HCT116 (cell line): ENCODE measurements at regions not wholly inside any gene's neighbourhood (a gene's known extent, or its start where the extent isn't known, plus 50 kb on each side); places are given as distances from the start of the nearest gene placed in this dataset.

Source experiments
- ATAC-seq: fragments of 200-7000 bp; cut with Tn5 transposase; 2 replicates; pipeline ENCODE4 v1.9.1; 2020; ENCODE audit warnings: mild to moderate bottlenecking, moderate library complexity
- BruUV-seq: library from RNA; stranded (reverse); fragments of 400-500 nt; replicated peaks from 2 replicates; lab custom pipeline; 2021; lab: Mats Ljungman, UMichigan
- CTCF ChIA-PET: fragments of 300-600 bp; sonication (Branson Sonifier 250); formaldehyde crosslinking; loops from one replicate; lab custom pipeline; 2021; ENCODE audit warnings: antibody characterized with exemption; lab: Charles Lee
- POLR2A ChIA-PET: fragments of 300-600, 350-600 bp; sonication (Branson Sonifier 250); formaldehyde crosslinking; loops from one replicate; lab custom pipeline; 2021; ENCODE audit warnings: antibody characterized with exemption; lab: Charles Lee
- RAD21 ChIA-PET, 2 experiments: fragments of 300-600 bp; sonication (Branson Sonifier 250); formaldehyde crosslinking; loops; one replicate each; lab custom pipeline; 2023; ENCODE audit warnings: low total read pairs in 2 of 2; ENCODE audit not compliant: uncharacterized antibody in 2 of 2, unreplicated experiment in 2 of 2, low non-redundant PET in 1 of 2; lab: Charles Lee
- DNase-seq: peaks from one replicate; pipeline ENCODE4 v3.0.0-alpha.2; 2010; ENCODE audit warnings: low read depth, low spot score
- H2AFZ ChIP-seq: fragments of 200-600 bp; shearing (Covaris generic), sonication (generic); 2 replicates; pipeline ENCODE4 v1.6.1; 2017; ENCODE audit warnings: low read depth, mixed run types, mixed read lengths, antibody characterized with exemption, low read length; ENCODE audit not compliant: poor library complexity, severe bottlenecking
- H3K27ac ChIP-seq: 2 replicates; pipeline ENCODE4 v1.5.1; 2012; ENCODE audit warnings: low read depth, low read length
- H3K27me3 ChIP-seq: fragments of 200-600 bp; sonication (generic); 2 replicates; pipeline ENCODE4 v1.6.1; 2016; ENCODE audit warnings: mixed run types, low read length, mixed read lengths; ENCODE audit not compliant: insufficient read depth
- H3K36me3 ChIP-seq, 2 experiments: fragments of 200-500 bp in 1 of 2; fragments of 200-600 bp in 1 of 2; sonication (Bioruptor generic) in 1 of 2; sonication (generic) in 1 of 2; 2 replicates each; pipeline versions ENCODE4 v1.5.1 to v1.6.1; 2014 to 2016; ENCODE audit warnings: low read length in 2 of 2, inconsistent platforms in 1 of 2, mixed read lengths in 1 of 2, mixed run types in 1 of 2; ENCODE audit not compliant: insufficient read depth in 2 of 2, control insufficient read depth in 1 of 2
- H3K4me1 ChIP-seq, 2 experiments: fragments of 200-600 bp in 1 of 2; sonication (generic) in 1 of 2; 2 replicates each; pipeline versions ENCODE4 v1.5.1 to v1.6.1; 2012 to 2017; ENCODE audit warnings: low read length in 2 of 2, inconsistent platforms in 1 of 2, mild to moderate bottlenecking in 1 of 2, mixed read lengths in 1 of 2, mixed run types in 1 of 2, moderate library complexity in 1 of 2; ENCODE audit not compliant: insufficient read depth in 2 of 2, control insufficient read depth in 1 of 2
- H3K4me2 ChIP-seq: fragments of 200-600 bp; sonication (generic); 2 replicates; pipeline ENCODE4 v1.6.1; 2017; ENCODE audit warnings: mixed run types, low read length, mixed read lengths
- H3K4me3 ChIP-seq, 2 experiments: fragments of 200-600 bp in 1 of 2; sonication (generic) in 1 of 2; replicated peaks in 1 of 2; 2 replicates each; pipeline ENCODE4 v1.5.1; 2011 to 2016; ENCODE audit warnings: low read length in 2 of 2, control low read depth in 1 of 2, low read depth in 1 of 2, mild to moderate bottlenecking in 1 of 2, mixed read lengths in 1 of 2, mixed run types in 1 of 2
- H3K79me2 ChIP-seq: fragments of 200-600 bp; sonication (generic); 2 replicates; pipeline ENCODE4 v1.6.1; 2017; ENCODE audit warnings: mild to moderate bottlenecking, mixed run types, low read length, moderate library complexity, mixed read lengths; ENCODE audit not compliant: insufficient read depth
- H3K9ac ChIP-seq: fragments of 200-600 bp; sonication (generic); 2 replicates; pipeline ENCODE4 v1.6.1; 2016; ENCODE audit warnings: low read length, mixed read lengths
- H3K9me2 ChIP-seq: fragments of 200-600 bp; sonication (generic), shearing (Covaris generic); 2 replicates; pipeline ENCODE4 v1.6.1; 2017; ENCODE audit warnings: mixed run types, mild to moderate bottlenecking, moderate library complexity; ENCODE audit not compliant: insufficient read depth
- H3K9me3 ChIP-seq, 2 experiments: fragments of 200-500 bp in 1 of 2; fragments of 200-600 bp in 1 of 2; sonication (Bioruptor generic) in 1 of 2; sonication (generic) in 1 of 2; 2 replicates each; pipeline ENCODE4 v1.6.1; 2014 to 2017; ENCODE audit warnings: low read length in 2 of 2, mixed read lengths in 2 of 2, inconsistent platforms in 1 of 2, low read depth in 1 of 2, mild to moderate bottlenecking in 1 of 2, mixed run types in 1 of 2, moderate library complexity in 1 of 2; ENCODE audit not compliant: control insufficient read depth in 1 of 2, insufficient read depth in 1 of 2
- H4K20me1 ChIP-seq: fragments of 200-600 bp; sonication (generic), shearing (Covaris generic); 2 replicates; pipeline ENCODE4 v1.6.1; 2017; ENCODE audit warnings: mixed run types, mild to moderate bottlenecking, moderate library complexity; ENCODE audit not compliant: insufficient read depth
- ATF3 ChIP-seq: IDR thresholded peaks from 2 replicates; pipeline ENCODE4 v1.6.1; 2012
- CEBPB ChIP-seq: IDR thresholded peaks from 2 replicates; pipeline ENCODE4 v1.6.1; 2012; ENCODE audit warnings: low read depth
- ELF1 ChIP-seq: IDR thresholded peaks from 2 replicates; pipeline ENCODE4 v1.6.1; 2012; ENCODE audit warnings: low read depth, borderline replicate concordance
- POLR2A ChIP-seq: IDR thresholded peaks from 2 replicates; pipeline ENCODE4 v1.7.0; 2011; ENCODE audit warnings: borderline replicate concordance; ENCODE audit not compliant: insufficient read depth, insufficient read length; ENCODE audit errors: extremely low read depth
- POLR2AphosphoS5 ChIP-seq: IDR thresholded peaks from 2 replicates; pipeline ENCODE4 v1.6.1; 2011; ENCODE audit warnings: mild to moderate bottlenecking, low read depth, low read length, moderate library complexity
- REST ChIP-seq: IDR thresholded peaks from 2 replicates; pipeline ENCODE4 v1.6.1; 2012; ENCODE audit warnings: low read depth
- SIN3A ChIP-seq: IDR thresholded peaks from 2 replicates; pipeline ENCODE4 v1.6.1; 2012; ENCODE audit warnings: low read depth
- SP1 ChIP-seq: IDR thresholded peaks from 2 replicates; pipeline ENCODE4 v1.6.1; 2012; ENCODE audit warnings: low read depth
- SRF ChIP-seq: IDR thresholded peaks from 2 replicates; pipeline ENCODE4 v1.6.1; 2012; ENCODE audit warnings: low read depth
- TCF7L2 ChIP-seq: IDR thresholded peaks from 2 replicates; pipeline ENCODE4 v1.7.0; 2011; ENCODE audit warnings: borderline replicate concordance, inconsistent platforms; ENCODE audit not compliant: insufficient read depth, insufficient read length; ENCODE audit errors: extremely low read depth
- ZFX ChIP-seq: fragments of 450-650 bp; IDR thresholded peaks from 2 replicates; pipeline ENCODE4 v1.6.1; 2017
- intact Hi-C: fragments of 100-400 bp; cut with micrococcal nuclease; formaldehyde crosslinking; loops from 2 replicates; pipeline ENCODE4 v1.10.0; 2022
- TF ChIP-seq, protein P1 (sequence below): IDR thresholded peaks from 2 replicates; pipeline ENCODE4 v1.6.1; 2012
- TF ChIP-seq, protein P2 (sequence below): IDR thresholded peaks from 2 replicates; pipeline ENCODE4 v1.6.1; 2011; ENCODE audit warnings: mild to moderate bottlenecking, low read length, moderate library complexity; ENCODE audit not compliant: insufficient replicate concordance; ENCODE audit errors: extremely low read depth

- intact Hi-C loops, result no loop called here
- CTCF ChIA-PET, result no interaction called here
Measured at GRCh38 chr4:23613782-23614181, 276.1 kb downstream of the PPARGC1A start.

More at GRCh38 chr4:23613782-23614181, 276.1 kb downstream of the PPARGC1A start:
- Histone ChIP-seq H3K79me2 (no peaks in the 10 kb centered on the region), H3K36me3 (no peaks in the 10 kb centered on the region), H3K27me3 (no peaks in the 10 kb centered on the region), H3K9ac (no peak overlapping the region), H3K4me1 (no peaks in the 10 kb centered on the region), H3K9me2 (no peaks in the 10 kb centered on the region), H3K4me3 (no peak overlapping the region), H3K27ac (no peak overlapping the region), H3K9me3 (peaks cover 0 to 7% of the 10 kb centered on the region in 2 experiments; a peak in 2 of 4 replicates), H2AFZ (no peak overlapping the region), H4K20me1 (no peaks in the 10 kb centered on the region), H3K4me2 (no peak overlapping the region)
- TF ChIP-seq POLR2AphosphoS5 (no peak), CEBPB (no peak), SIN3A (no peak), ELF1 (no peak), TCF7L2 (no peak), ZFX (no peak), ATF3 (no peak), POLR2A (no peak), SP1 (no peak), REST (no peak), SRF (no peak)
- TF ChIP-seq, protein P1, sequence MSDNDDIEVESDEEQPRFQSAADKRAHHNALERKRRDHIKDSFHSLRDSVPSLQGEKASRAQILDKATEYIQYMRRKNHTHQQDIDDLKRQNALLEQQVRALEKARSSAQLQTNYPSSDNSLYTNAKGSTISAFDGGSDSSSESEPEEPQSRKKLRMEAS, result no peak
- TF ChIP-seq, protein P2, sequence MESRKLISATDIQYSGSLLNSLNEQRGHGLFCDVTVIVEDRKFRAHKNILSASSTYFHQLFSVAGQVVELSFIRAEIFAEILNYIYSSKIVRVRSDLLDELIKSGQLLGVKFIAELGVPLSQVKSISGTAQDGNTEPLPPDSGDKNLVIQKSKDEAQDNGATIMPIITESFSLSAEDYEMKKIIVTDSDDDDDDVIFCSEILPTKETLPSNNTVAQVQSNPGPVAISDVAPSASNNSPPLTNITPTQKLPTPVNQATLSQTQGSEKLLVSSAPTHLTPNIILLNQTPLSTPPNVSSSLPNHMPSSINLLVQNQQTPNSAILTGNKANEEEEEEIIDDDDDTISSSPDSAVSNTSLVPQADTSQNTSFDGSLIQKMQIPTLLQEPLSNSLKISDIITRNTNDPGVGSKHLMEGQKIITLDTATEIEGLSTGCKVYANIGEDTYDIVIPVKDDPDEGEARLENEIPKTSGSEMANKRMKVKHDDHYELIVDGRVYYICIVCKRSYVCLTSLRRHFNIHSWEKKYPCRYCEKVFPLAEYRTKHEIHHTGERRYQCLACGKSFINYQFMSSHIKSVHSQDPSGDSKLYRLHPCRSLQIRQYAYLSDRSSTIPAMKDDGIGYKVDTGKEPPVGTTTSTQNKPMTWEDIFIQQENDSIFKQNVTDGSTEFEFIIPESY, result no peak
- ATAC-seq (no peak), DNase-seq (no peak)
- ChIA-PET RAD21 (no interaction called here), POLR2A (no interaction called here)
- BruUV-seq, result no TSS peak
